Ishikawa (cell line): ENCODE measurements at regions not wholly inside any gene's neighbourhood (a gene's known extent, or its start where the extent isn't known, plus 50 kb on each side); places are given as distances from the start of the nearest gene placed in this dataset.

ENCODE experiments used
- RAD21 ChIP-seq: IDR thresholded peaks from 2 replicates; pipeline ENCODE4 v1.6.1; 2012; ENCODE audit warnings: low read depth
- TEAD4 ChIP-seq: IDR thresholded peaks from 2 replicates; pipeline ENCODE4 v1.6.1; 2012

- TF ChIP-seq RAD21 (peak; percentile 40), TEAD4 (no peak)
Measured at GRCh38 chr11:18844753-18845367, 53.3 kb upstream of the PTPN5 start.
